Neural progenitor cell (in vitro differentiated cells): ENCODE measurements at regions not wholly inside any gene's neighbourhood (a gene's known extent, or its start where the extent isn't known, plus 50 kb on each side); places are given as distances from the start of the nearest gene placed in this dataset.

Experiments
- DNase-seq: peaks from one replicate; pipeline ENCODE4 v3.0.0-alpha.2; 2016; ENCODE audit warnings: low spot score
- H2AFZ ChIP-seq: fragments of 200-600 bp; sonication (generic); replicated peaks from 2 replicates; pipeline ENCODE4 v1.6.1; 2016; ENCODE audit warnings: antibody characterized with exemption
- H3F3A ChIP-seq: fragments of 200-600 bp; sonication (generic); 2 replicates; pipeline ENCODE4 v1.6.1; 2016; ENCODE audit warnings: antibody characterized with exemption, low read depth
- H3K27ac ChIP-seq: fragments of 200-600 bp; sonication (generic); 2 replicates; pipeline ENCODE4 v1.5.1; 2016; ENCODE audit warnings: mild to moderate bottlenecking
- H3K27me3 ChIP-seq: fragments of 200-600 bp; sonication (generic); 2 replicates; pipeline ENCODE4 v1.6.1; 2016; ENCODE audit warnings: mild to moderate bottlenecking, moderate library complexity
- H3K36me3 ChIP-seq: fragments of 200-600 bp; sonication (generic); 2 replicates; pipeline ENCODE4 v1.5.1; 2016
- H3K4me1 ChIP-seq: fragments of 200-600 bp; sonication (generic); 2 replicates; pipeline ENCODE4 v1.6.1; 2016; ENCODE audit warnings: mixed run types
- H3K4me2 ChIP-seq: fragments of 200-600 bp; sonication (generic); 2 replicates; pipeline ENCODE4 v1.6.1; 2016
- H3K4me3 ChIP-seq: fragments of 200-600 bp; sonication (generic); 2 replicates; pipeline ENCODE4 v1.5.1; 2016
- H3K79me2 ChIP-seq: fragments of 200-600 bp; sonication (generic); 2 replicates; pipeline ENCODE4 v1.6.1; 2016; ENCODE audit warnings: low read depth
- H3K9ac ChIP-seq: fragments of 200-600 bp; sonication (generic); 2 replicates; pipeline ENCODE4 v1.6.1; 2016
- H3K9me3 ChIP-seq: fragments of 200-600 bp; sonication (generic); 2 replicates; pipeline ENCODE4 v1.5.1; 2016; ENCODE audit warnings: low read depth
- H4K20me1 ChIP-seq: fragments of 200-600 bp; sonication (generic); 2 replicates; pipeline ENCODE4 v1.6.1; 2016; ENCODE audit warnings: low read depth
- H3K27ac Mint-ChIP-seq: 3 replicates; pipeline ENCODE4 v1.8.0; 2021; ENCODE audit warnings: mixed read lengths
- H3K27me3 Mint-ChIP-seq: 2 replicates; pipeline ENCODE4 v1.8.0; 2022; ENCODE audit warnings: low read depth, mild to moderate bottlenecking, inconsistent platforms, moderate library complexity, mixed read lengths; ENCODE audit not compliant: insufficient read depth
- H3K36me3 Mint-ChIP-seq: 3 replicates; pipeline ENCODE4 v1.8.0; 2021; ENCODE audit warnings: mixed read lengths
- H3K4me1 Mint-ChIP-seq: 3 replicates; pipeline ENCODE4 v1.8.0; 2021; ENCODE audit warnings: mixed read lengths
- H3K4me3 Mint-ChIP-seq: 3 replicates; pipeline ENCODE4 v1.8.0; 2021; ENCODE audit warnings: mild to moderate bottlenecking, moderate library complexity, mixed read lengths
- H3K9me3 Mint-ChIP-seq: 3 replicates; pipeline ENCODE4 v1.8.0; 2020; ENCODE audit warnings: mixed read lengths
- CTCF ChIP-seq: fragments of 200-600 bp; sonication (generic); IDR thresholded peaks from 2 replicates; pipeline ENCODE4 v1.5.1; 2017; ENCODE audit warnings: antibody characterized with exemption, mild to moderate bottlenecking
- EZH2 ChIP-seq: fragments of 200-600 bp; sonication (generic); IDR thresholded peaks from 2 replicates; pipeline ENCODE4 v1.6.1; 2017; ENCODE audit warnings: antibody characterized with exemption, mild to moderate bottlenecking, moderate library complexity
- EZH2phosphoT487 ChIP-seq: fragments of 200-600 bp; sonication (generic); IDR thresholded peaks from 2 replicates; pipeline ENCODE4 v1.6.1; 2017; ENCODE audit warnings: antibody characterized with exemption

GRCh38 chr20:39658662-39659409 is 696.7 kb downstream of the DHX35 start:
- Mint-ChIP-seq H3K4me1 (no peaks in the 10 kb centered on the region), H3K27ac (no peak overlapping the region), H3K4me3 (no peak overlapping the region), H3K27me3 (peaks cover 3% of the 10 kb centered on the region), H3K36me3 (no peaks in the 10 kb centered on the region), H3K9me3 (no peaks in the 10 kb centered on the region)
- no peaks in the 10 kb centered on the region for H3K27me3 ChIP-seq
- TF ChIP-seq EZH2 = no peak
- TF ChIP-seq EZH2phosphoT487 = no peak
- TF ChIP-seq CTCF = no peak
- H3K4me3 ChIP-seq = no peak overlapping the region
- no peaks in the 10 kb centered on the region for H3F3A ChIP-seq
- no peaks in the 10 kb centered on the region for H3K36me3 ChIP-seq
- H3K79me2 ChIP-seq = no peaks in the 10 kb centered on the region
- H3K4me1 ChIP-seq = peaks cover 4% of the 10 kb centered on the region
- no peak overlapping the region for H3K4me2 ChIP-seq
- H2AFZ ChIP-seq = no peak overlapping the region
- no peak overlapping the region for H3K27ac ChIP-seq
- H3K9ac ChIP-seq = no peak overlapping the region
- DNase-seq = no peak
- H3K9me3 ChIP-seq = no peaks in the 10 kb centered on the region
- no peaks in the 10 kb centered on the region for H4K20me1 ChIP-seq

GRCh38 chr20:39654171-39654570 is 692.0 kb downstream of the DHX35 start:
- H3K4me3 Mint-ChIP-seq = no peak overlapping the region
- no peaks in the 10 kb centered on the region for H3K36me3 Mint-ChIP-seq
- no peak for DNase-seq
- no peak overlapping the region for H3K27ac ChIP-seq
- H3K9me3 Mint-ChIP-seq = peaks cover 3% of the 10 kb centered on the region
- H3K4me2 ChIP-seq = no peak overlapping the region
- no peaks in the 10 kb centered on the region for H3K9me3 ChIP-seq
- H2AFZ ChIP-seq = no peak overlapping the region
- peaks cover 5% of the 10 kb centered on the region for H3K4me1 ChIP-seq
- no peak overlapping the region for H3K9ac ChIP-seq
- H3K27me3 Mint-ChIP-seq = peaks cover 6% of the 10 kb centered on the region
- TF ChIP-seq EZH2phosphoT487 (no peak), CTCF (no peak), EZH2 (no peak)
- no peak overlapping the region for H3K4me3 ChIP-seq
- no peaks in the 10 kb centered on the region for H3K27me3 ChIP-seq
- no peaks in the 10 kb centered on the region for H3K36me3 ChIP-seq
- no peak overlapping the region for H3K27ac Mint-ChIP-seq
- no peaks in the 10 kb centered on the region for H4K20me1 ChIP-seq
- no peaks in the 10 kb centered on the region for H3K79me2 ChIP-seq
- H3F3A ChIP-seq = no peaks in the 10 kb centered on the region
- H3K4me1 Mint-ChIP-seq = peaks cover 2% of the 10 kb centered on the region

GRCh38 chr20:39651645-39652325 is 689.6 kb downstream of the DHX35 start:
- TF ChIP-seq EZH2 (no peak), CTCF (no peak), EZH2phosphoT487 (no peak)
- Histone ChIP-seq H3K36me3 (no peaks in the 10 kb centered on the region), H3K9me3 (no peaks in the 10 kb centered on the region), H3K27me3 (no peaks in the 10 kb centered on the region), H3F3A (no peaks in the 10 kb centered on the region), H3K4me2 (no peak overlapping the region), H2AFZ (peak overlapping the region; percentile 76), H3K27ac (no peak overlapping the region), H3K4me1 (peaks cover 12% of the 10 kb centered on the region), H3K4me3 (no peak overlapping the region), H4K20me1 (no peaks in the 10 kb centered on the region), H3K9ac (no peak overlapping the region), H3K79me2 (no peaks in the 10 kb centered on the region)
- H3K27me3 Mint-ChIP-seq = peaks cover 13% of the 10 kb centered on the region
- DNase-seq = no peak
- H3K4me1 Mint-ChIP-seq = peaks cover 13% of the 10 kb centered on the region
- peak overlapping the region; percentile 74 for H3K27ac Mint-ChIP-seq
- H3K4me3 Mint-ChIP-seq = no peak overlapping the region
- H3K36me3 Mint-ChIP-seq = no peaks in the 10 kb centered on the region
- H3K9me3 Mint-ChIP-seq = peaks cover 3% of the 10 kb centered on the region
